Fibroblast of pulmonary artery (primary cell): ENCODE measurements at regions not wholly inside any gene's neighbourhood (a gene's known extent, or its start where the extent isn't known, plus 50 kb on each side); places are given as distances from the start of the nearest gene placed in this dataset.

Source experiments
- DNase-seq: peaks from one replicate; pipeline ENCODE4 v3.0.0-alpha.2; 2010; ENCODE audit warnings: low read depth
- H3K4me3 ChIP-seq: replicated peaks from 2 replicates; pipeline ENCODE4 v1.5.1; 2011; ENCODE audit warnings: low read depth, mild to moderate bottlenecking, control low read depth, low read length, moderate library complexity
- CTCF ChIP-seq: IDR thresholded peaks from 2 replicates; pipeline ENCODE4 v1.5.1; 2011; ENCODE audit warnings: mild to moderate bottlenecking, control low read depth, low read length, inconsistent platforms; ENCODE audit errors: missing control alignments

- TF ChIP-seq CTCF = no peak
- DNase-seq = no peak
- H3K4me3 ChIP-seq = no peak overlapping the region
These were observed 90.6 kb upstream of the RALGAPA2 start for GRCh38 chr20:20803011-20803410.

- peak; percentile 39 for DNase-seq
- no peak overlapping the region for H3K4me3 ChIP-seq
- no peak for TF ChIP-seq CTCF
These were observed 89.9 kb upstream of the RALGAPA2 start for GRCh38 chr20:20802328-20802727.

GRCh38 chr20:20799716-20800312 is 87.4 kb upstream of the RALGAPA2 start:
- no peak for DNase-seq
- TF ChIP-seq CTCF = no peak
- H3K4me3 ChIP-seq = no peak overlapping the region

GRCh38 chr20:20797521-20798310 is 85.3 kb upstream of the RALGAPA2 start:
- H3K4me3 ChIP-seq = no peak overlapping the region
- no peak for TF ChIP-seq CTCF
- DNase-seq = no peak

GRCh38 chr20:20796766-20797440 is 84.5 kb upstream of the RALGAPA2 start:
- H3K4me3 ChIP-seq = no peak overlapping the region
- no peak for TF ChIP-seq CTCF
- no peak for DNase-seq

GRCh38 chr20:20795721-20796120 is 83.3 kb upstream of the RALGAPA2 start:
- no peak for DNase-seq
- no peak for TF ChIP-seq CTCF
- no peak overlapping the region for H3K4me3 ChIP-seq
